ENCODE measurements at regions not wholly inside any gene's neighbourhood (a gene's known extent, or its start where the extent isn't known, plus 50 kb on each side); places are given as distances from the start of the nearest gene placed in this dataset.

GRCh38 chr4:171024720-171025303, 788.4 kb upstream of the GALNTL6 start:
- TF ChIP-seq CTCF (IDR thresholded peaks at IDR 0.05): no peak
- no peak for TF ChIP-seq POLR2A (IDR thresholded peaks at IDR 0.05)

Data from esophagus squamous epithelium (tissue), 4 donors.